Memory B cell (primary cell): ENCODE measurements at regions not wholly inside any gene's neighbourhood (a gene's known extent, or its start where the extent isn't known, plus 50 kb on each side); places are given as distances from the start of the nearest gene placed in this dataset.
A peak's percentile ranks its signal among the peaks of the same experiment; 100 is the strongest.

ENCODE experiments used
- ATAC-seq: fragments of 150-1000 bp; cut with Tn5 transposase; 2 replicates; pipeline ENCODE4 v1.10.0; 2021; ENCODE audit warnings: low read depth, mild to moderate bottlenecking, moderate library complexity
- DNase-seq, 2 donors: peaks; one replicate each; pipeline ENCODE4 v3.0.0; 2022; ENCODE audit warnings: low spot score in 2 of 2
- H3K27ac Mint-ChIP-seq: one replicate; pipeline ENCODE4 v1.8.0; 2022; ENCODE audit warnings: mild to moderate bottlenecking, moderate library complexity, mixed read lengths
- H3K27me3 Mint-ChIP-seq: one replicate; pipeline ENCODE4 v1.8.0; 2022; ENCODE audit warnings: mixed read lengths
- H3K36me3 Mint-ChIP-seq: one replicate; pipeline ENCODE4 v1.8.0; 2022; ENCODE audit warnings: mild to moderate bottlenecking, mixed read lengths
- H3K4me1 Mint-ChIP-seq: one replicate; pipeline ENCODE4 v1.8.0; 2022; ENCODE audit warnings: mixed read lengths
- H3K4me3 Mint-ChIP-seq: one replicate; pipeline ENCODE4 v1.8.0; 2022; ENCODE audit warnings: mild to moderate bottlenecking, moderate library complexity, mixed read lengths
- H3K9me3 Mint-ChIP-seq: one replicate; pipeline ENCODE4 v1.8.0; 2022; ENCODE audit warnings: mixed read lengths

DNA sequence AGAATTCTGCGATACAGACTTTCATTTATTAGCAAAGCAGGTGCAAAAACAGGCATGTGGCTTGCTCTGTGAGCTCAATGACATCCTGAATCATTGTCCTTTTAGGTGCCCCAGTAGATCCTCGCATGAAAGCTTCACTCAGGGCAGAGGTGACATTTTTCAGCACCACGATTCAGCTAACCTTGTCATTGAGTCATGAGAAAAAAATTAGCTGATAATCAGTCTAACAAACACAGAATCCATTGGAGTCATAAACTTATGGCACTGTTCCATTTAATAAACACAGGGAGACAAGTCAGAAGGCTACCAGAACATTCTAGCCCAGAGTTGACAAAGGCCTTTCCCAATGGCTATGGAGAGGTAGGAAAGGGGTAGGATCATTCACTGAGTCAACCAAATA, 104.8 kb upstream of the RAD23B start:
- Mint-ChIP-seq H3K36me3 (no peaks in the 10 kb centered on the region), H3K9me3 (peaks cover 12% of the 10 kb centered on the region), H3K4me3 (no peak overlapping the region), H3K27me3 (peaks cover 20% of the 10 kb centered on the region), H3K27ac (no peak overlapping the region), H3K4me1 (no peaks in the 10 kb centered on the region)
- ATAC-seq (no peak), DNase-seq (no peak)

DNA sequence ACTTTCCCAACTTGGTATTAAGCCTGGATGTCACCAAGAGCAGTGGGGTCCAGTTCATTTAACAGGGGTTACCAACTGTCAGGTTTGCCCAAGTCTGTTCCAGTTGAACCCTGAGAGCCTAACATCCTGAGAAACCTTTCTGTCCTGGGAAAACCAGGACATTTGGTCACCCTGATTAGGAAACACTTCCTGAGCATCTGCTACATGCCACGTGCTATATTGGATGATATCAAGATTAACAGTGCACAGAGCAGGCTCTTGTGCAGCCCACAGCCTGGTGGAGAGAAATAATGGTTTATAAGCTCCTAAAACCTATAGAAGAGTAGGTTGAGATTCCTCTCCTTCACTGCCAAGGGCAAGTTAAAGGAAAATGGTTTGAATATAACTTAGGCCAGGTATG, 102.9 kb upstream of the RAD23B start:
- ATAC-seq (no peak), DNase-seq (no peak)
- Mint-ChIP-seq H3K36me3 (peaks cover 4% of the 10 kb centered on the region), H3K4me3 (no peak overlapping the region), H3K9me3 (peaks cover 18% of the 10 kb centered on the region), H3K27ac (no peak overlapping the region), H3K27me3 (peaks cover 20% of the 10 kb centered on the region), H3K4me1 (no peaks in the 10 kb centered on the region)

DNA sequence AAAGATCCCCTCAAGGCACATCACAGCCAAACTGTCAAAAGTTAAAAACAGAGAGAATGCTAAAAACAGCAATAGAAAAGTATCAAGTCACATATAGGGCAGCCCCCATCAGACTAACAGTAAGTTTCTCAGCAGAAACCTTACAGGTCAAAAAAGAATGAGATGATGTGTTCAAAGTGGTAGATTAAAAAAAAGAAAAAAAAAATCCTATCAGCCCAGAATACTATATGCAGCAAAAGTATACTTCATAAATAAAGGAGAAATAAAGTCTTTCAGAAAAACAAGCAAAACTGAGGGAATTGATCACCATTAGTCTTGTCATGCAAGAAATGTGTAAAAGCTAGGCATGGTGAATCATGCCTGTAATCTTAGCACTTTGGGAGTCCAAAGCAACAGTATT, 99.9 kb upstream of the RAD23B start:
- no peak overlapping the region for H3K27ac Mint-ChIP-seq
- H3K9me3 Mint-ChIP-seq, result peaks cover 18% of the 10 kb centered on the region
- DNase-seq (no peak), ATAC-seq (no peak)
- peaks cover 4% of the 10 kb centered on the region for H3K36me3 Mint-ChIP-seq
- H3K4me3 Mint-ChIP-seq, result no peak overlapping the region
- peaks cover 19% of the 10 kb centered on the region for H3K27me3 Mint-ChIP-seq
- no peaks in the 10 kb centered on the region for H3K4me1 Mint-ChIP-seq

DNA sequence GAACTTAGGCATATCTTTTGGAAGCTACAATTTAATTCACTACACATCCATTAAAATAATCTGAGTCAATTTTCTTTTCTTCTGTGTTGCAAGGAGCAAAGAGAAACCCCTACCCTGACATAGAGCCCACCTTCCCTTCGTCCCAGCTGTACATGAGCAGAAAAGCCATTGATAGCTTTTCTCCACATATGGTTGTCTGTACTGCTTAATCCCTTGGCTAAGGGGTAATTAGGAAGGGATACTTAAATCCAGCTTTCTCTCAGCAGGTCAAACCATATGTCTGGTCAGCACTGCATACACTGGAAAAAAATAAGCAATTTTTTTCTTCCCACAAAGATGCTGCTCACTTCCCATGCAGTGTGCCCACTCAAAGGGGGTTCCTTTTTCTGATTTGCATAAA, 94.7 kb upstream of the RAD23B start:
- Mint-ChIP-seq H3K27ac (no peak overlapping the region), H3K27me3 (peaks cover 4% of the 10 kb centered on the region), H3K4me1 (no peaks in the 10 kb centered on the region), H3K4me3 (no peak overlapping the region), H3K36me3 (peaks cover 4% of the 10 kb centered on the region), H3K9me3 (peaks cover 5% of the 10 kb centered on the region)
- no peak for ATAC-seq
- DNase-seq, result no peak

DNA sequence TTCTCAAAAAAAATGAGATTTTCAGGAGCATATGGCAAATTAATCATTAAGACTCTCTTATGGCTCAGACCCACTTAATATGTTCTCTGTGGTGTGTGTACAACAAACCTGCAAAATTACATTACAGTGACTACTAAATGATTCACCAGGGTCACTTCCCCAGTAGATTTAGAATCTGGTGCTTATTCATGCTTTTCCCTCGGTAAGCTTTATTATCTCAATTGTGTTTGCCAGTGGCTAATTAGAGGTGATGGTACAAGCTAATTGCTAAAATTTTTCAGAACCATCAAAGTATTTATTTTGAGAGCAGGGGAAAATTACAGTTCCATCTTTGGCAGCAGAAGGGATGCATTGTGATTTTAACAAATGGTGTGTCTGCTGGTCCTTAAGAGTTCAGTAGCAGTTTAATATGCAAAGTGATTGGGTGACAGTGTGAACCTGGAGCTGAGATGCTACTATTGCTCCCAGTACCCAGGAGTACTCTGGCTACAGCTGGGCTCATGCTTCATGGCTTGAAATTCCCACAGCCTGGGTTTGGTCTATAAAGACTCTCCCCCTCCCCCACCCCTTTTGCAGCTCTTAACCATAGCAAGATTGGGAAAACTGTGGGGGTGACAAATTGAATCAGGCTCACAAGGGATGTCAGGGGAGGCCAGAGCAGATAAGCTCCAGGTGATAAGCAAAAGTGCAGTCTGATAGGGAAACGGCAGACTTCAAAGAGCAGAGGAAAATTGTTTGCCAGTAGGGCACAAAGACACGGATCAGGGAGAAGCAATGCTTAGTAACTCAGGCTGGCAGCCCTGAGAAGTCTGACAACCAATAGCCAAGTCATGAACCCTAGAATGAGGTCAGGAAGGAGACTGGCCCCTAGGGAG, 92.8 kb upstream of the RAD23B start:
- no peak overlapping the region for H3K27ac Mint-ChIP-seq
- H3K9me3 Mint-ChIP-seq, result no peaks in the 10 kb centered on the region
- no peaks in the 10 kb centered on the region for H3K36me3 Mint-ChIP-seq
- no peaks in the 10 kb centered on the region for H3K4me1 Mint-ChIP-seq
- ATAC-seq, result no peak
- no peak for DNase-seq
- no peak overlapping the region for H3K4me3 Mint-ChIP-seq
- peaks cover 3% of the 10 kb centered on the region for H3K27me3 Mint-ChIP-seq

DNA sequence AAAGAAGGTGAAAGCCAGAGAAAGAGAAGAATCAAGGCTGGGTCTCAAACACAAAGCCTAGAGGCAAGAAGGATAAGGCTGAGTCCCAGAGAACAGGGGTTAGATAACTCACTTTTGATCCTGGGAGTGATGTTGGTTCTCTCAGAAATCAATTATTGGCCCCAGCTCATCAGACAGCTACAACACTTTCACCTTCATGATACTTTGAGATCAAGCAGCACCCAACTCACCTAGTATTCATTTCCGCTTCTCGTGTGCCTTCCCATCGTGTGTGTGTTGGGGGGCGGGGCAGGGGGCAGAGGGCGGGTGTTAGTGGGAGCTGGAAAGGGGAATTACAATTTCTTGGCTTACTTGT, 92.2 kb upstream of the RAD23B start:
- H3K4me3 Mint-ChIP-seq, result no peak overlapping the region
- no peak overlapping the region for H3K27ac Mint-ChIP-seq
- no peaks in the 10 kb centered on the region for H3K4me1 Mint-ChIP-seq
- peaks cover 3% of the 10 kb centered on the region for H3K27me3 Mint-ChIP-seq
- no peaks in the 10 kb centered on the region for H3K9me3 Mint-ChIP-seq
- DNase-seq, result no peak
- no peak for ATAC-seq
- no peaks in the 10 kb centered on the region for H3K36me3 Mint-ChIP-seq

DNA sequence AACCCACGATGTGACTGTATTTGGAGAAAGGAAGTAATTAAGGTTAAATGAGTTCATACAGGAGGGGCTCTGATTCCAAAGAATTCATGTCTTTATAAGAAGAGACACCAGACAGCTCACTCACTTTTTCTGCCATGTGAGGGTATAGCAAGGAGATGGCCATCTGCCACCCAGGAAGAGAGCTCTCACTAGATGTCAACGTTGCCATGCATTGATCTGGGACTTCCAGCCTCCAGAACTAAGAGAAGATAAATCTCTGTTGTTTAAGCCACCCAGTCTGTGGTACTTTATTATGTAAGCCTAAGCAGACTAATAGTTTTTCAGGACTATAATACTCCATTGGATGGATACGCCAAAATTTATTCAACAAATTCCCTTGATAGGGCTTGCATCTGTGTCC, 89.8 kb upstream of the RAD23B start:
- no peak for DNase-seq
- H3K4me1 Mint-ChIP-seq, result no peaks in the 10 kb centered on the region
- no peak overlapping the region for H3K27ac Mint-ChIP-seq
- no peak for ATAC-seq
- no peaks in the 10 kb centered on the region for H3K9me3 Mint-ChIP-seq
- H3K4me3 Mint-ChIP-seq, result no peak overlapping the region
- H3K27me3 Mint-ChIP-seq, result peaks cover 1% of the 10 kb centered on the region
- no peaks in the 10 kb centered on the region for H3K36me3 Mint-ChIP-seq

DNA sequence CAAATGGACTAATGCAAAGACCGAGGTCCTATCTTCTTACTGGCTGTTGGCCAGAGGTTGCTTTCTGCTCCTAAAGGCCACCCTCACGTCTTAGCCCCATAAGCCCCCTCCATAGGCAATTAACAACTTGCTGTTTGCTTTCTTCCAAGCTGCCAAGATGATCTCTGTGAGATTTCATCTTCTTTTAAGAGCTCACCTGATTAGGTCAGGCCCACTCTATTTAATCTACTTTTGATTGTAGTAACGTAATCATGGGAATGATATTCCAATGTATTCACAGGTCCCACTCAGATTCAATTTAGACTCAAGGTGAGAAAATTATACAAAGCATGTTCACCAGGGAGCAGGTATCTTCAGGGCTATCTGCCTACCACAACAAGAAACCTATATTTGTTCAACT, 84.4 kb upstream of the RAD23B start:
- Mint-ChIP-seq H3K4me3 (no peak overlapping the region), H3K36me3 (peaks cover 2% of the 10 kb centered on the region), H3K27me3 (peaks cover 2% of the 10 kb centered on the region), H3K4me1 (no peaks in the 10 kb centered on the region), H3K27ac (no peak overlapping the region), H3K9me3 (peaks cover 2% of the 10 kb centered on the region)
- DNase-seq (no peak), ATAC-seq (no peak)

DNA sequence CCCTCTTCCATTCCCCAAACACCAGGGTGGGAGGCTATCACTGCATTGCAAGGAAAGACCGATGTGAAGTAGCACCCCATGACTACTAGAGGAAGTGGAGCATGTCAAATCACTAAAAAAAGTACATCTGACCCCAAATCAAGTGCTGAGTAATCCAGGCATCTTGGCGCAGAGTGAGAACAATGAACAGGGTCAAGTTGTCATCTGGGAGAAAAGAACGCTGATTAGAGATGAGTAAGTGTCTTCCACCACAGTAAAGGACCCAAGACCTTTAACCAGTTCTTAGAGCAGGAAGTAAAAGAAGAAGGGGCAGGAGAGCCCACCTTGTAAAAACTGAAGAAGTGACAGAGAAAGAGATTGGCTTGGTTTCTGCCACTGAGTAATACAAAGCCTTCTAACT, 75.0 kb upstream of the RAD23B start:
- no peak for DNase-seq
- Mint-ChIP-seq H3K27ac (no peak overlapping the region), H3K9me3 (peaks cover 4% of the 10 kb centered on the region), H3K4me3 (no peak overlapping the region), H3K4me1 (peaks cover 2% of the 10 kb centered on the region), H3K27me3 (peaks cover 14% of the 10 kb centered on the region), H3K36me3 (no peaks in the 10 kb centered on the region)
- no peak for ATAC-seq

DNA sequence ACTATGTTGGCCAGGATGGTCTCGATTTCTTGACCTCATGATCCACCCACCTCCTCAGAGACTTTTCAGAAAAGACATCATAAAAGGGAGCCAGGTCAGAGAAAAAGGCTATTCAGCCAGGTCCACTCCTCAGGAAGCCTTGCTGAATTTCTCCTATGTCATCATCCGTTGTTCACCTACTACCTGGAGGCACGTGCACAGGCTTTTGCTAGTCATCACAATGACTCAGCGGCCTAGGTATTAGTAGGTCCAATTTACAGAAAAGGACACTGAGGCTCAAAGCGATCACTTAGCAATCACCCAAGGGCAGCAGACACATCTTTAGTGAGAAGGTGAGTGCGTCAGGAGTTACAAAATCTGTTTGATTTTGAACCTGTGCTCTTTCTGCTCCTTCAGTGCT, 72.3 kb upstream of the RAD23B start:
- Mint-ChIP-seq H3K4me3 (no peak overlapping the region), H3K27me3 (peaks cover 11% of the 10 kb centered on the region)

DNA sequence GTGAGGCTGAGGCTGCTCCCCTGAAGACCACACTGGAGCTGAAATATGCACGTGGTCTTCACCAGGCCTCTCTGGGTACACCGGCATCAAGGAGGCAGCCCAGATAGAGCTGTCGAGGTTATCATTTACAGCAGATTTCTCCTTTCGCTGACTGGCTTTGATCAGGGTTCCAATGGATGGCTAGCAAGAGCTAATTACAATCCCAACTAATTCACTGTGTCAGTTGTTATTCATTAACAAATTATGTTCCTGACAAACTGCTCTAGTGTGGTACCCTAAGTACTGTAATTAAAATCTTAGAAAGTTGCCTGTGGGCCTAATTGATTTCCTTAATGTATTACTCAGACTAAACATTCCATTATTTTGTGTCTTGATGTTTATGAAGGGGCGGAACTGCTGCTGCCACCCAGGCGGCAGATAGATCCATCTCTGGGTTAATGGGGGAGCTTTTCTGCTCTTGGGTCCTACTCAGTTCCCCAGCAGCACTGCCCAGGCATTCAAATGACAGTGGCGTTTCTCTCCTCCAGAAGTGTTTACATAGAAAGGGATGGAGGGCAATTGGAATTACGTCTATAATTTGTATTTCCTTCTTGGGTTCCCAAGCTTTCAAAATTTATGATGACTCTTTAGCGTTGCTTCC, 71.7 kb upstream of the RAD23B start:
- H3K9me3 Mint-ChIP-seq, result no peaks in the 10 kb centered on the region
- no peaks in the 10 kb centered on the region for H3K36me3 Mint-ChIP-seq
- H3K27ac Mint-ChIP-seq, result no peak overlapping the region
- peaks cover 9% of the 10 kb centered on the region for H3K27me3 Mint-ChIP-seq
- ATAC-seq (no peak), DNase-seq (no peak)
- no peak overlapping the region for H3K4me3 Mint-ChIP-seq
- peaks cover 7% of the 10 kb centered on the region for H3K4me1 Mint-ChIP-seq

More for the DNA sequence above, 72.3 kb upstream of the RAD23B start:
- no peak for DNase-seq
- Mint-ChIP-seq H3K27ac (no peak overlapping the region), H3K36me3 (no peaks in the 10 kb centered on the region), H3K9me3 (no peaks in the 10 kb centered on the region), H3K4me1 (peaks cover 7% of the 10 kb centered on the region)
- ATAC-seq, result no peak

DNA sequence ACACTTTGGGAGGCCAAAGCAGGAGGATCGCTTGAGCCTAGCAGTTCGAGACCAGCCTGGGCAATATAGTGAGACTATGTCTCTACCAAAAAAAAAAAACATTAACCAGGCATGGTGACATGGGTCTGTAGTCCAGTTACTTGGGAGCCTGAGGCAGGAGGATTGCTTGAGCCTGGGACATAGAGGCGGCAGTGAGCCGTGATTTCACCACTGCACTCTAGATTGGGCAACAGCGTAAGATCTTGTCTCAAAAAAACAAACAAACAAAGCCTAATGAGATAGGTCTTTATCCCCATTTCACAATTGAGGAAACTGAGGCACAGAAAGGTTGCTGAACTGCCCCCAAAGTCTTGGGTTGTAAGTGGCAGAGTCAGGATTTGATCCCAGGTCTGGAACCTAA, 70.5 kb upstream of the RAD23B start:
- DNase-seq, result no peak
- no peak overlapping the region for H3K27ac Mint-ChIP-seq
- ATAC-seq, result no peak

DNA sequence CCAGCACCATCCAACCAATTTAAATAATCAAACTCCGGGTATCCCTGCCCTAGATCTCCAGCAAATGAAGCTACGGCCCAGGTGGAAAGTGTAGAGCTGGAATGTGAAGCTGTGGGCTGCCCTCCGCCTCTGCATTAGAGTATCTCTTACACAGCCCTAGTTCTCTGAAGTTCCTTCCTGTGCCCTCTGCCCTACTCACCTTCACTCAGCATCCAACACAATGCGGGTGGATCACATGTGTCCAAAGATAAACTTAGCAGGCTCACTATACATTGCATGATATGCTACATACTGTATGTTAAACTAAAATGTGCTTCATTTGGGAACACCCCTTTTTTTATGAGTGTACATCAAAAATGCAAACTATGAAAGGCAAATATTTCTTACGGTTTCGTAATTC, 70.0 kb upstream of the RAD23B start:
- H3K4me1 Mint-ChIP-seq, result peaks cover 7% of the 10 kb centered on the region
- H3K9me3 Mint-ChIP-seq, result no peaks in the 10 kb centered on the region
- no peaks in the 10 kb centered on the region for H3K36me3 Mint-ChIP-seq
- DNase-seq (no peak), ATAC-seq (no peak)
- H3K27ac Mint-ChIP-seq, result no peak overlapping the region
- H3K4me3 Mint-ChIP-seq, result no peak overlapping the region
- peaks cover 12% of the 10 kb centered on the region for H3K27me3 Mint-ChIP-seq

More for the DNA sequence above, 70.5 kb upstream of the RAD23B start:
- H3K4me1 Mint-ChIP-seq, result peaks cover 7% of the 10 kb centered on the region
- H3K36me3 Mint-ChIP-seq, result no peaks in the 10 kb centered on the region
- no peak overlapping the region for H3K4me3 Mint-ChIP-seq
- no peaks in the 10 kb centered on the region for H3K9me3 Mint-ChIP-seq
- peaks cover 14% of the 10 kb centered on the region for H3K27me3 Mint-ChIP-seq

DNA sequence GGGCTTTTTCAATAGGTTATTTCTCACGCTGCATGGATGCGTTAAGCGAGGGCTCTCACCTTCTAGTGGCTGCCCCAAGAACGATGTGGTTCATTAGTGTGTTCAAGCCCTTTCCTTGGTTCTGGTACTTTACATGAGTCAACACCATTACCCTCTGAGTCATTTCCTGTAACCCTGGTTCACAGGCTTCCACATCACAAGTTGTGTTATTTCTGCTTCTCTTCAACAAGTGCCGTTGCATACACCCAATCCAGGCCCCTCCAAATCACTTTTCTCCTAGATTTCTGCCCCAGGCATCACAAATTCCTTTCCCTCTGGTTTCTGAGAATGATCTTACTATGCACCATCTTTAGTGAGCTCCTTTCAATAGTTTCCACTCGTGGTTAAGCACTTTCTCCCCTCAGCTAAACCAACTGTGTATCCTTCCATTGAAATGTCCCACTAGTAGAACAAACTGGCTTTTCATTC, 69.5 kb upstream of the RAD23B start:
- peak; percentile 70 for ATAC-seq

DNA sequence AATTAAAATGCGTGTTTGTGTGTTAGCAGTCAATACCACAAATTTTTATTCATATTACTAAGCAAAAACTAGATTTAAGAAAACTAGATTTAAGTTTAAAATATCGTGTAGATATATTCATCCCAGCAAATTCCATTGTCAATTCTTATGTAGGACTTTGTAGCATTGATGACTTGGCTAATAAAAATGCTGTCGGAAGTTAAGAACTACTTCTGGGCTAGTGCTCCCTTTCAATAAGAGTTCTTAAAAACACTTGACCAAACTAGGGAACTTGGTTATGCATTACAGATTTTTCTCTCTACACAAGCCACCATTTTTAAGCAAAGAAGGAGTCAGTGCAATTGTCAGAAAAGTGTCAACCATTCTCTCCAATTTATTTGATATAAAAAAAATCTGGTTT, 68.7 kb upstream of the RAD23B start:
- no peak overlapping the region for H3K27ac Mint-ChIP-seq
- ATAC-seq (no peak), DNase-seq (no peak)
- H3K4me1 Mint-ChIP-seq, result peaks cover 15% of the 10 kb centered on the region
- H3K9me3 Mint-ChIP-seq, result peaks cover 2% of the 10 kb centered on the region
- H3K27me3 Mint-ChIP-seq, result peaks cover 11% of the 10 kb centered on the region
- no peaks in the 10 kb centered on the region for H3K36me3 Mint-ChIP-seq
- H3K4me3 Mint-ChIP-seq, result no peak overlapping the region

More for the DNA sequence above, 69.5 kb upstream of the RAD23B start:
- H3K4me3 Mint-ChIP-seq, result no peak overlapping the region
- no peaks in the 10 kb centered on the region for H3K36me3 Mint-ChIP-seq
- no peak overlapping the region for H3K27ac Mint-ChIP-seq
- H3K4me1 Mint-ChIP-seq, result peaks cover 7% of the 10 kb centered on the region
- no peak for DNase-seq
- no peaks in the 10 kb centered on the region for H3K9me3 Mint-ChIP-seq
- H3K27me3 Mint-ChIP-seq, result peaks cover 11% of the 10 kb centered on the region
